Left ventricle myocardium inferior (tissue), 1 donor: ENCODE measurements at regions not wholly inside any gene's neighbourhood (a gene's known extent, or its start where the extent isn't known, plus 50 kb on each side); places are given as distances from the start of the nearest gene placed in this dataset.

Experiments
- DNase-seq: peaks from one replicate; pipeline ENCODE4 v3.0.0-alpha.2; 2020
- H3K27ac ChIP-seq: fragments of 200-600 bp; replicated peaks from 2 replicates; pipeline ENCODE4 v1.8.0; 2021
- H3K27me3 ChIP-seq: fragments of 200-600 bp; 2 replicates; pipeline ENCODE4 v1.8.0; 2021; ENCODE audit warnings: low read depth
- H3K36me3 ChIP-seq: fragments of 200-600 bp; 2 replicates; pipeline ENCODE4 v1.8.0; 2021
- H3K4me1 ChIP-seq: fragments of 200-600 bp; 2 replicates; pipeline ENCODE4 v1.8.0; 2021
- H3K4me3 ChIP-seq: fragments of 200-600 bp; 2 replicates; pipeline ENCODE4 v1.8.0; 2021; ENCODE audit warnings: mild to moderate bottlenecking, moderate library complexity
- H3K9me3 ChIP-seq: fragments of 200-600 bp; replicated peaks from 2 replicates; pipeline ENCODE4 v1.8.0; 2021
- intact Hi-C: fragments of 100-400 bp; cut with micrococcal nuclease; formaldehyde crosslinking; loops from one replicate; pipeline ENCODE4 v1.11.0; 2022
- TF ChIP-seq, protein P1 (sequence below): fragments of 200-600 bp; IDR thresholded peaks from 2 replicates; pipeline ENCODE4 v1.8.0; 2021; ENCODE audit warnings: antibody characterized with exemption, mild to moderate bottlenecking, borderline replicate concordance
- donor health status: DM: no; HTN: yes; CAD: no; lungs with severe emphysema.

DNA sequence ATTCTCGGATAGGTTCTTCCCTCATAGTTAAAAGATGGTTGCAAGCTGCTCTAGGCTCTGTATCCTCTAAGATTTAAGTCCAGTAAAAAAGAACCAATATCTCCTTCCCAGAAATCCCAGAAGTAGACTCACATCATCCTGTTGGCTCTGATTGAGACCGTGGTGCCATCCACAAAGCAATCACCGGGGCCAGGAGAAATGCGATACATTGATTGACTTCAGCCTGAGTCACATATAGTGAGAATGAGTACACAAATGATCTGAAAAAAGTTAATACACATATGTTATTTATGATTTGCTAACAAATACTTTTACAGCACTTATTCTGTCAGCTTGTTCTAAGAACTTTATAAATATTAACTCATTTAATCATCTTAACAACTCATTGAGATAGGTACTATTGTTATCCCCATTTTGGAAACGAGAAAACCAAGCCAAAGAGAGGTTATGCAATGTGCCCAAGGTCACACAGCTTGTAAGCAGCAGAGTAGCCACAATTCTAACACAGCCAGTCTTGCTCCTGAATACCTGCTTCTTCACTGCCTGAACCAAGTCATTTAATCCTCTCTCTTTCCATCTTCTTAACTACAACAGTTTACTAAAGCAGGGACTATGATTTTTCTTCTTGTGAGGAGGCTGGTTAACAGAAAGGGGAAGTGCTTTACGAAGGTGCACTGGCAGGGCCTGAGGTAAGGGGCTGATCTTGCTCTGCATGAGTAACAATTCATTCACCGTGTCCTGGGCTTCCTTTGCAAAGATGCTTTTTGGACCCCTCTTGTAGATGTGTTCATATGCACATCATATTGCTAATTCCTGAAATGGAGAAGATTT lies 177.0 kb downstream of the REEP3 start:
- Histone ChIP-seq H3K36me3 (no peaks in the 10 kb centered on the region), H3K4me1 (peaks cover 45% of the 10 kb centered on the region), H3K27ac (peak overlapping the region; percentile 87), H3K4me3 (no peak overlapping the region), H3K9me3 (no peaks in the 10 kb centered on the region), H3K27me3 (no peaks in the 10 kb centered on the region)
- TF ChIP-seq, protein P1, sequence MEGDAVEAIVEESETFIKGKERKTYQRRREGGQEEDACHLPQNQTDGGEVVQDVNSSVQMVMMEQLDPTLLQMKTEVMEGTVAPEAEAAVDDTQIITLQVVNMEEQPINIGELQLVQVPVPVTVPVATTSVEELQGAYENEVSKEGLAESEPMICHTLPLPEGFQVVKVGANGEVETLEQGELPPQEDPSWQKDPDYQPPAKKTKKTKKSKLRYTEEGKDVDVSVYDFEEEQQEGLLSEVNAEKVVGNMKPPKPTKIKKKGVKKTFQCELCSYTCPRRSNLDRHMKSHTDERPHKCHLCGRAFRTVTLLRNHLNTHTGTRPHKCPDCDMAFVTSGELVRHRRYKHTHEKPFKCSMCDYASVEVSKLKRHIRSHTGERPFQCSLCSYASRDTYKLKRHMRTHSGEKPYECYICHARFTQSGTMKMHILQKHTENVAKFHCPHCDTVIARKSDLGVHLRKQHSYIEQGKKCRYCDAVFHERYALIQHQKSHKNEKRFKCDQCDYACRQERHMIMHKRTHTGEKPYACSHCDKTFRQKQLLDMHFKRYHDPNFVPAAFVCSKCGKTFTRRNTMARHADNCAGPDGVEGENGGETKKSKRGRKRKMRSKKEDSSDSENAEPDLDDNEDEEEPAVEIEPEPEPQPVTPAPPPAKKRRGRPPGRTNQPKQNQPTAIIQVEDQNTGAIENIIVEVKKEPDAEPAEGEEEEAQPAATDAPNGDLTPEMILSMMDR = no peak
- intact Hi-C loops = no loop called here
- no peak for DNase-seq

DNA sequence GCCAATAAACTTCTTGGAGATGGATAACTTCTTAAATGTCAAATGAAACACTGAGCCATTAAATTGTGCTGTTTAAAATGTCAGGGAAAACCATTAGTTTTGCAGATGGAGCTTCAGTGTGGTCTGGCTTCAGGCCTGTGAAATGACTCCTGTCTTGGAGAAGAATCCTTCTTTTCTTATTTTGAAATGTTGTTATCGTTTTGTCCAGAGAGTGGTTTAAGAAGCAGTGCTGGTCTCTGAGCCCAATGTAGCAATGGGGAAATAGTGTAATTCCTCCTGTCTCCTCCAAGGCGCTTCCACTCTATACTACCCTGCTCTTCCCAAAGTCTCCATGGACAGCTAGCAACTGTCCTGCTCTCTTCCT lies 177.6 kb downstream of the REEP3 start:
- DNase-seq = no peak
- Histone ChIP-seq H3K36me3 (no peaks in the 10 kb centered on the region), H3K4me1 (peaks cover 45% of the 10 kb centered on the region), H3K27me3 (no peaks in the 10 kb centered on the region), H3K9me3 (no peaks in the 10 kb centered on the region), H3K27ac (peak overlapping the region; percentile 87), H3K4me3 (no peak overlapping the region)
- TF ChIP-seq, protein P1 = peak; percentile 18
- intact Hi-C loops = no loop called here

DNA sequence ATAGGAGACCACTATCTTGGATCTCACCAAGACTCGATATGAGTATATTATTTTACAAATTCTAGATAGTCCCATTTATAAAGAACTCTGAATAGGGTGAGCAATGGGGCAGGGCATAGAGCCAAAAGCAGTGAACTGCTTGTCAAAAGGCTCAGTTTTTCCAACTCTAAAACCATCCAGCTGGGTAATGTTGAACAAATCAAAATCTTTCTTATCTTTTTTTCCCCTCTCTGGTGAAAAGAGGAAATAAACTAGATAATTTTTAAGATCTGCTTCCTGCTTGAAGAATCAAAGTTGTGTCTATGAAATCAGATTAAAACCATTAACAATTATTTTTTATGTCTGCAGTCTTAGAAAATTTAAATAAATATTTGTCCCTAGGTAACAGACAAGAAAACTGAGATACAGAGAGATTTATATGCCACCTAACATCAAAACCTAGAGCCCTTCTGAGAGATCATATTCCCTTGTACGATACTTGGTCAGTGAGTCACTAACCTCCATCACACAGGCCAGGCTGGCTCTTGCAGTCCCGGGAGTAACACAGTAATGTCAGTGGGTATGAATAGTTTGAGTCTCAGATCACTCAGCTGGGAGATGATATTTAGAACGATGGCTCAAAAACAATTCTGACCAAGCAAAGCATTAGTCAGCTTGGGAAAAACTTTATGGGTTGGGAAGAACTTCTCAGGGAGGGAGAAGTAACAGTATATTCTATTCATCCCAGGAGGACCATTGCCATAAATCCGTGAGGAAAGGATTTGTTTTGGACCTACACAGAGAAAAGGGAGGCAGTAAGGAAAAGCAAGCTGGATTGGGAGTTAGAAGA lies 178.8 kb downstream of the REEP3 start:
- no peaks in the 10 kb centered on the region for H3K27me3 ChIP-seq
- H3K27ac ChIP-seq = peak overlapping the region; percentile 87
- peaks cover 45% of the 10 kb centered on the region for H3K4me1 ChIP-seq
- TF ChIP-seq, protein P1 = no peak
- no peaks in the 10 kb centered on the region for H3K36me3 ChIP-seq
- no peaks in the 10 kb centered on the region for H3K9me3 ChIP-seq
- H3K4me3 ChIP-seq = no peak overlapping the region
- DNase-seq = no peak
- intact Hi-C loops = no loop called here

DNA sequence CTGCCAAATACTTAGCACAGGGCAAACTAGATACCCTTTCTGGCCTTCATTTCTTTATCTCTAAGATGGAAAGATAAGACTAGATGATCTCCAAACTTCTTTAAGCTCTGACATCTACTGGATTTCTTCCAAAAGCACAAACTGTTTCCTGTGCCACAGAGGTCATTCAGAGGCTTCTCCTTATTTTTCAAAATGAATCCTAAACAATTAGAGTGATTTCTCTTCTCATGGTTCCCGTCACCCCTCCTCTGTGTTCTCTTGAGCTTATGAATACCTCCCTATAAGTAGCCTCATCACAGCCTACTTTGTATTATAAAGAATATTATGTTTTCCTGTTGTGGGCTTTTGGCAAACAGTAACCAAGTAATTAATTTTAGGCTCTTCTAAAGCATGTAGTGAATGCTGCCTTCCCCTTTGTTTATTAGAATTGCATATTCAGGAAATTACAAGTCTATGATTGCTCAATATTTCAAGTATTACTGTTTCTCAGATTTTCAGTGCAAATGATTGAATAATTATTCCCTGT lies 179.5 kb downstream of the REEP3 start:
- intact Hi-C loops = no loop called here
- Histone ChIP-seq H3K4me3 (no peak overlapping the region), H3K27me3 (no peaks in the 10 kb centered on the region), H3K9me3 (no peaks in the 10 kb centered on the region), H3K4me1 (peaks cover 45% of the 10 kb centered on the region), H3K27ac (peak overlapping the region; percentile 87), H3K36me3 (no peaks in the 10 kb centered on the region)
- TF ChIP-seq, protein P1 = no peak
- no peak for DNase-seq

DNA sequence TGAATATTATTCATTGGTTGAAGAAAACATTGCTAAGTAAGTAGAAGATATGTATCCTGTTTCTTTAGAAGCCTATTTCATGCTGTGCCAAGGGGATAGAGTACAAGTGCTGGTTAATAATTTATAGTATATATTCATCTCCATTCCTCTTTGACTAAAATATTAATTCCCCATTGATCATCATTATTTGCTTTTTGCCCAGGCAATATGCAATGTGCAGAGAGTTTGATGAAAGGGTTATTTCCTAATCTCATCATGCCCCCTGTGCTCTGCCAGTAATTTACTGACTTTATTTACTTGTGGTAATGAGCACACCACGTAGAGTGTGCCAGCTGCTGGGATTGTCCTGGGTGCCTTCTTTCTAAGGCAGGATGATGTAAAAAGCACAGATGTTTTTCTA lies 180.9 kb downstream of the REEP3 start:
- intact Hi-C loops = no loop called here
- Histone ChIP-seq H3K4me1 (peaks cover 51% of the 10 kb centered on the region), H3K27me3 (no peaks in the 10 kb centered on the region), H3K36me3 (no peaks in the 10 kb centered on the region), H3K4me3 (no peak overlapping the region), H3K27ac (peak overlapping the region; percentile 87), H3K9me3 (no peaks in the 10 kb centered on the region)
- no peak for DNase-seq
- TF ChIP-seq, protein P1 = no peak
